GM12878 (cell line): ENCODE measurements at regions not wholly inside any gene's neighbourhood (a gene's known extent, or its start where the extent isn't known, plus 50 kb on each side); places are given as distances from the start of the nearest gene placed in this dataset.

ENCODE experiments used
- ATAC-seq: fragments of 200-7000 bp; cut with Tn5 transposase; 3 replicates; pipeline ENCODE4 v1.9.1; 2020; ENCODE audit warnings: mild to moderate bottlenecking, moderate library complexity
- BruUV-seq: library from RNA; stranded (reverse); fragments of 400-500 nt; replicated peaks from 2 replicates; lab custom pipeline; 2021; lab: Mats Ljungman, UMichigan
- CTCF ChIA-PET: fragments of 300-600 bp; sonication (Branson Sonifier 250); formaldehyde crosslinking; extraction: SDS; loops from one replicate; lab custom pipeline; 2021; ENCODE audit warnings: inconsistent platforms; lab: Yijun Ruan, JAX
- POLR2A ChIA-PET: fragments of 350-600 bp; formaldehyde crosslinking; extraction: SDS; loops from one replicate; lab custom pipeline; 2021; ENCODE audit warnings: inconsistent platforms; lab: Charles Lee
- RAD21 ChIA-PET: fragments of 300-600 bp; sonication (Branson Sonifier 250); formaldehyde crosslinking; loops from one replicate; lab custom pipeline; 2023; ENCODE audit warnings: antibody characterized with exemption; ENCODE audit not compliant: unreplicated experiment; lab: Charles Lee
- SMC1A ChIA-PET: fragments of 300-600 bp; sonication (Branson Sonifier 250); formaldehyde crosslinking; loops from one replicate; lab custom pipeline; 2023; ENCODE audit not compliant: unreplicated experiment, uncharacterized antibody; lab: Charles Lee
- DNase-seq: peaks from one replicate; pipeline ENCODE4 v3.0.0-alpha.2; 2011; ENCODE audit warnings: low read depth, low spot score
- FAIRE-seq: peaks from 3 replicates; lab custom pipeline; 2011; peaks lifted over from hg19 to GRCh38; lab: Jason Lieb, UNC
- H2AFZ ChIP-seq: 2 replicates; pipeline ENCODE4 v1.6.0; 2011; ENCODE audit warnings: low read depth, low read length, control low read depth; ENCODE audit not compliant: control insufficient read depth
- H3K27ac ChIP-seq: 2 replicates; pipeline ENCODE4 v1.5.1; 2011; ENCODE audit warnings: control low read depth; ENCODE audit not compliant: control insufficient read depth, insufficient read depth
- H3K27me3 ChIP-seq, 2 experiments: replicated peaks in 1 of 2; 2 replicates each; pipeline versions ENCODE4 v1.6.0 to v1.6.1; 2011; ENCODE audit warnings: low read length in 1 of 2; ENCODE audit not compliant: control insufficient read depth in 2 of 2, insufficient read depth in 2 of 2
- H3K36me3 ChIP-seq, 2 experiments: 2 replicates each; pipeline ENCODE4 v1.5.1; 2011; ENCODE audit warnings: low read length in 1 of 2; ENCODE audit not compliant: control insufficient read depth in 2 of 2, insufficient read depth in 2 of 2
- H3K4me1 ChIP-seq: 2 replicates; pipeline ENCODE4 v1.6.1; 2011; ENCODE audit warnings: mild to moderate bottlenecking, low read length, moderate library complexity, mixed read lengths; ENCODE audit not compliant: control insufficient read depth, insufficient read depth
- H3K4me2 ChIP-seq: 2 replicates; pipeline ENCODE4 v1.6.0; 2011; ENCODE audit warnings: control low read depth; ENCODE audit not compliant: control insufficient read depth, insufficient read depth
- H3K4me3 ChIP-seq: fragments of 200-600 bp; sonication (generic); 2 replicates; pipeline ENCODE4 v1.5.1; 2016
- H3K79me2 ChIP-seq: 2 replicates; pipeline ENCODE4 v1.6.0; 2011; ENCODE audit warnings: low read length; ENCODE audit not compliant: control insufficient read depth, insufficient read depth
- H3K9ac ChIP-seq: 2 replicates; pipeline ENCODE4 v1.8.0; 2011; ENCODE audit warnings: low read length, control low read depth, mixed read lengths; ENCODE audit not compliant: control insufficient read depth, insufficient read depth
- H3K9me3 ChIP-seq: replicated peaks from 3 replicates; pipeline ENCODE4 v1.5.1; 2011; ENCODE audit warnings: mild to moderate bottlenecking, low read length; ENCODE audit not compliant: control insufficient read depth, insufficient read depth
- H4K20me1 ChIP-seq: 2 replicates; pipeline ENCODE4 v1.6.0; 2011; ENCODE audit not compliant: control insufficient read depth, insufficient read depth
- BCL11A ChIP-seq: IDR thresholded peaks from 2 replicates; pipeline ENCODE4 v1.6.1; 2011; ENCODE audit warnings: low read depth, low read length
- CBFB ChIP-seq: IDR thresholded peaks from 2 replicates; pipeline ENCODE4 v1.6.1; 2016; ENCODE audit warnings: antibody characterized with exemption, low read depth
- EP300 ChIP-seq, 2 experiments: fragments of 150-350 bp in 1 of 2; IDR thresholded peaks; 2 replicates each; pipeline ENCODE4 v1.6.1; 2011 to 2012; ENCODE audit warnings: low read depth in 2 of 2, low read length in 2 of 2, borderline replicate concordance in 1 of 2, improper control_type of control experiment in 1 of 2, inconsistent platforms in 1 of 2; ENCODE audit not compliant: control insufficient read depth in 1 of 2
- FOXK2 ChIP-seq: fragments of 450-650 bp; IDR thresholded peaks from 2 replicates; pipeline ENCODE4 v1.6.1; 2017; ENCODE audit warnings: mild to moderate bottlenecking, moderate library complexity
- LARP7 ChIP-seq: fragments of 450-650 bp; IDR thresholded peaks from 2 replicates; pipeline ENCODE4 v1.6.1; 2017; ENCODE audit warnings: mild to moderate bottlenecking
- MYC ChIP-seq: IDR thresholded peaks from 2 replicates; pipeline ENCODE4 v1.6.1; 2011; ENCODE audit warnings: mild to moderate bottlenecking, low read length, moderate library complexity, inconsistent platforms; ENCODE audit not compliant: insufficient read depth, insufficient replicate concordance, insufficient read length, severe bottlenecking
- RCOR1 ChIP-seq: conservative IDR thresholded peaks from 2 replicates; pipeline ENCODE4 v1.6.1; 2012; ENCODE audit warnings: low read depth, low read length, improper control_type of control experiment
- SMAD5 ChIP-seq: IDR thresholded peaks from 2 replicates; pipeline ENCODE4 v1.6.1; 2016; ENCODE audit warnings: antibody characterized with exemption, low read depth
- SMARCA5 ChIP-seq: fragments of 450-650 bp; IDR thresholded peaks from 2 replicates; pipeline ENCODE4 v1.6.1; 2017; ENCODE audit warnings: mild to moderate bottlenecking
- USF1 ChIP-seq: IDR thresholded peaks from 2 replicates; pipeline ENCODE4 v1.6.1; 2011; ENCODE audit warnings: borderline replicate concordance, low read depth, mild to moderate bottlenecking, moderate library complexity, mixed read lengths, low read length; ENCODE audit not compliant: insufficient read depth; ENCODE audit errors: extremely low read length
- ZBTB4 ChIP-seq: fragments of 450-650 bp; formaldehyde crosslinking; IDR thresholded peaks from 2 replicates; pipeline ENCODE4 v1.4.0; 2022; ENCODE audit warnings: mild to moderate bottlenecking, moderate library complexity
- ZNF384 ChIP-seq: IDR thresholded peaks from 2 replicates; pipeline ENCODE4 v1.6.1; 2012; ENCODE audit warnings: low read depth, mild to moderate bottlenecking, low read length, improper control_type of control experiment, borderline replicate concordance
- ZSCAN29 ChIP-seq: fragments of 450-650 bp; IDR thresholded peaks from 2 replicates; pipeline ENCODE4 v1.6.1; 2017; ENCODE audit warnings: mild to moderate bottlenecking, moderate library complexity
- WGBS: methylation state at CpG from one replicate; pipeline ENCODE4 v1.1.6; 2016; ENCODE audit warnings: low lambda C conversion rate; ENCODE audit not compliant: insufficient replicate concordance, insufficient coverage; ENCODE audit errors: missing lambda C conversion rate; 5-methylcytosine and 5-hydroxymethylcytosine counted together
- in situ Hi-C: fragments of 300-500 bp; cut with MboI; formaldehyde crosslinking; loops from 9 replicates; pipeline ENCODE4 v1.14.3; 2018; ENCODE audit warnings: mixed read lengths
- intact Hi-C: fragments of 100-400 bp; cut with micrococcal nuclease; formaldehyde crosslinking; loops from one replicate; pipeline ENCODE4 v1.14.2; 2022; ENCODE audit not compliant: unreplicated experiment

- no peaks in the 10 kb centered on the region for H3K79me2 ChIP-seq
- no peaks in the 10 kb centered on the region for H3K9me3 ChIP-seq
- H3K27ac ChIP-seq: no peak overlapping the region
- no peaks in the 10 kb centered on the region for H3K4me1 ChIP-seq
- no peak for TF ChIP-seq EP300 (IDR thresholded peaks at IDR 0.05; ENCODE audit: borderline replicate concordance in 1 of 2, control insufficient read depth in 1 of 2, low read depth in 2 of 2, low read length in 2 of 2)
- no peak for TF ChIP-seq SMAD5
- TF ChIP-seq CBFB: no peak
- no peak for TF ChIP-seq ZSCAN29
- TF ChIP-seq FOXK2: no peak
- no peak for TF ChIP-seq ZBTB4
- no peak for TF ChIP-seq RCOR1
- no peak for TF ChIP-seq BCL11A
- TF ChIP-seq USF1: no peak
- no peak for TF ChIP-seq ZNF384
- no peak for TF ChIP-seq MYC
- TF ChIP-seq LARP7: no peak
- no peak for TF ChIP-seq SMARCA5
- no peaks in the 10 kb centered on the region for H3K36me3 ChIP-seq
- intact Hi-C loops (no loop called here), in situ Hi-C loops (no loop called here)
- no peak overlapping the region for H3K4me2 ChIP-seq
- no peaks in the 10 kb centered on the region for H4K20me1 ChIP-seq
- ChIA-PET RAD21 (interaction anchor here (1.1 kb wide), 1 partner anchor 13 kb away, joined by 4 read pairs; no protein-coding TSS in a partner anchor), SMC1A (interaction anchor here (0.7 to 1.0 kb wide), 2 partner anchors 37 to 283 kb away, joined by 3 read pairs; no protein-coding TSS in a partner anchor), POLR2A (interaction anchor here (0.6 kb wide), 1 partner anchor 406 kb away, joined by 3 read pairs; no protein-coding TSS in a partner anchor), CTCF (interaction anchor here (0.8 to 1.4 kb wide), 2 partner anchors 14 to 24 kb away, joined by 3 read pairs; no protein-coding TSS in a partner anchor)
- no TSS peak for BruUV-seq
- no peak for DNase-seq
- FAIRE-seq: no peak
- no peak overlapping the region for H3K4me3 ChIP-seq
- H3K27me3 ChIP-seq: no peaks in the 10 kb centered on the region
- no peak for ATAC-seq
- 39% methylated on average over 6 of the region's 6 CpGs for WGBS
- H3K9ac ChIP-seq: no peak overlapping the region
- H2AFZ ChIP-seq: no peak overlapping the region
These were observed 73.7 kb upstream of the ANK2 start for GRCh38 chr4:112975567-112976355.
